Forelimb muscle (tissue), 1 donor: ENCODE measurements at regions not wholly inside any gene's neighbourhood (a gene's known extent, or its start where the extent isn't known, plus 50 kb on each side); places are given as distances from the start of the nearest gene placed in this dataset.

Experiments used
- DNase-seq: peaks from one replicate; pipeline ENCODE4 v3.0.0-alpha.2; 2013; ENCODE audit warnings: low read depth

DNA sequence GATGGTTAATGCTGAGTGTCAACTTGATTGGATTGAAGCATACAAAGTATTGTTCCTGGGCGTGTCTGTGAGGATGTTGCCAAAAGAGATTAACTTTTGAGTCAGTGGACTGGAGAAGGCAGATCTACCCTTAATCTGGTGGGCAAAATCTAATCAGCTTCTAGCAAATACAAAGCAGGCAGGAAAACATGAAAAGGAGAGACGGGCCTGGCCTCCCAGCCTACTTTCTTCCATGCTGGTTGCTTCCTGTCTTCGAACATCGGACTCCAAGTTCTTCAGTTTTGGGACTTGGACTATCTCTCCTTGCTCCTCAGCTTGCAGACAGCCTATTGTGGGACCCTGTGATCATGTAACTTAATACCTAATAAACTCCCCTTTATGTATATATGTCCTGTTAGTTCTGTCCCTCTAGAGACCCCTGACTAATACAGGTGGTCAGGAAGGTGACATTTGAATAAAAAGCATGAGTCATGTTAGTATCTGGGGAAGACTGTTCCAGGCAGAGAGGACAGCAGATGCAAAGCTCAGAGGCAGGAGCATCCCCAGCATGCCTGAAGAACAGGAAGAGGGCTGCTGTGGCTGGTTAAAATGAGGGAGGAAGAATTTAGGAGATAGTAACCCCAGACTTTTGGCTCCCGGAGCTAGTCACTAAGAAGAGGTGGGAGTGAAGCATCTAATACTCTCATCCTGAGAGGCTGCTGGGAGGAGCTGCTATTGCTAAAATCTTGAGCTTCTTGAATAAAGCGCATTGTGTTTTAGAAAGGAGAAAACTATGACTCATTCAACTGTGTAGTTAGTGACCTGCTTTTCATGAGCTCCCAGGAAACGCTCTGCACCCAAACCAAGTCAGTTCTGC is 207.4 kb upstream of the HES1 start:
- no peak for DNase-seq

DNA sequence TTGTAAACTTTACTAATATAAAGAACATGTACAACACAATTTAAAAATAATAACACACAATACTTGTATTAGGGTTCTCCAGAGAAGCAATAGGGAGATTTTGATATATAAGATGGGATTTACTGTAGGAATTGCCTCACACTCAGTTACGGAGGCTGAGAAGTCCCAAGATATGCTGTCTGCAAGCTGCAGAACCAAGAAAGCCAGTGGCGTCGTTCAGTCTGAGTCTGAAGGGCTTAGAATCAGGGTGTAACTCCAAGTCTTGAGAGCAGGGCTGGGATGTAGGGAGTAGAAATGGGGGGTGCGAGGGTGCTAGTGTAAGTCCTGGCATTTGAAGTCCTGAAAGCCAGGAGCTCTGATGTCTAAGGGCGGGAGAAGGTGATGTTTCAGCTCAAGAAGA is 206.6 kb upstream of the HES1 start:
- no peak for DNase-seq

DNA sequence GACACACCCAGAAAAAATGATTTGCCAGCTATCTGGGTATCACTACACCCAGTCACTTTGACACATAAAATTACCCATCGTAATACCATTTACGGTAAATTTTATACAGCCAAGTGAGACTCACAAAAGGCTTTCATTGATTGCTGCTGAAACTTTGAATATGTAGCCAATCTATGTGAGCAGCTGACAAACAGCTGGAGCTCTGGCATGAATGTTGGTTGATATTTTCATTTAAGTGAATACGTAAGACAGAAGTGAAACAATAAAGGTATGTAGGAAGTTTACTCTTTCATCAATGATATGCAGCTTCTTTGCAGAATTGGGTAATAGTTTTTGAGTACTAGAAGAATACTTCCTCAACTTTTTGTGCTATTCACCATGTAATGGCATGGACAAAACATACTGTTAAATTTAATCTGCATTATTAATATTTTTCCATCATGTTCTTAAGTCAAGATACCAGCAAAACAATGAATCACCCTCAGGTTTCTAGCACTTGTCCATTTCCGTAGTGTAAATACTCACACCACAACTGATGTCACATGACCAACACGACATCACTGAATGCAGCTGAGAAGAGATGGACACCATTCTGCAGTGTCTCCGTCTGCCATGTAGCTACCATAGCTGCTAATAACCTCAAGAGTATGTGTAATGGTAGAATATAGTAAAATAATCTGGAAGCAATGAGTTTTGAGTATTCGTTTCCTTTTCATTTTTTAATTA is 205.9 kb upstream of the HES1 start:
- no peak for DNase-seq

DNA sequence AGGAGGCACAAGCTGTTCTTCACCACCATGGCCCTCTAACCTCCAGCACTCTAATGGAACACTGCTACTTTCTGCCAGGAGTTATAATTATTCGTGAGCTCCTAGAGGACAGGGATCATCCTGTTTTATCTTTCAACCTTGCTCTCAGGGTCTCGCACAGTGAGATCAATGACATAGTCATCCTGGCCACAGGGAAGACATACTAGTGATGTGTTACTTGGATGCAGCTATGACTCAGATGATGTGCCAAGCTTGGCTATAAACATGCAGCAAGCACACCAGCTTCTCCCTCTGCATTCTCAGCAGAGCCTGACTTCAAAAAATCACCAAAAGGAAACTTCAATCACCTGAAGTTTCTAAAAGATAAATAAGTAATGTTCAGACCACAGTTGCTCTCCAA is 203.8 kb upstream of the HES1 start:
- no peak for DNase-seq

DNA sequence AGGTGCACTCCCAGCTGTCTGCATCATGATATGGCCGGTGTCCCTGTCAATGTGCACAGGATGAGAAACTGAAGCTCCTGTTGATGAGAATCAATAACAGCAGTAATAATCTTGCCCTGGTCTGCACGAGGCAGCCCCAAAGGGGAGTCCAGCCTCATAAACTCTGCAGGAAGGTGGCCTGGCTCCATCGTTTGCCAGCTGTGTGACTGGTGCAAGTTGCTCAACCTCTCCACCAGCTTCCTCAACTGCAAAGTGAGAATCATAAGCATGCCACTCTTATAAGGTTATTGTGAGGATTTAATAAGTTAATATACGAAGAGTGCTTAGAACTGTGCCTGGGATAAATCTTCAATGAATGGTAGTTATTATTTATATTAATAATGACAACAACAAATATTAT is 203.4 kb upstream of the HES1 start:
- no peak for DNase-seq

DNA sequence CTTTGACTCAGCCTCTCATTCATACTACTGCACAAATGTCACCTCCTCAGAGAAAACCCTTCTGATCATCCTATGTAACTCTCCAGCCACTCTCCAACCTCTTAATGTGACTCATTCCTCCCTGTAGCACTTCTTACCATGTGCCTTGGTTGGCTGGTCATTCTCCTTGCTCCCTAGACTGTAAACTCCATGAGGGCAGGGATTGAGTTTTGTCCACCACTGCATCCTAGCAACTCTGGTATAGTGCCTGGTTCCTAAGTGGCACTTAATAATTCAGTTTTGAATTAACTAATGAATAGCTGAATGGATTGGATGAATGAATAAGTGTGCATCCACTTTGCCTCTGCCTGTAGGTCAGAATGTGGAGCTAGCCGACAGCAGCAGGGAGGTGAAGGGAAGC is 202.5 kb upstream of the HES1 start:
- DNase-seq = no peak

DNA sequence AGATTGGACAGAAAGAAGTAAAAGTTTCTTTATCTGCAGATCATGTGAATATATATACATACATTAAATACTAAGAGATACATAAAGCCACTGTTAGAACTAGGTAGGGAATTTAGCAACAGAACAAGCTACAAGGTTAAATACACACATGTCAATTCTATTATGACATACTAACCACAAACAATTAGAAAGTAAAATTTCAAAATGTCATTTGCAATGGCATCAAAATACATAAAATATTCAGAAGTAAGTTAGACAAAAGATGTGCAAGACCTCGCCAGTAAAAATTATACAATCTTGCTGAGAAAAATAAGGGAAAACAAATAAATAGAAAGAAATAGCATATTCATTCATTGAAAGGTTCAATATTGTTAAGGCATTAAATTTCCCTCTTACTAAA is 200.0 kb upstream of the HES1 start:
- no peak for DNase-seq

DNA sequence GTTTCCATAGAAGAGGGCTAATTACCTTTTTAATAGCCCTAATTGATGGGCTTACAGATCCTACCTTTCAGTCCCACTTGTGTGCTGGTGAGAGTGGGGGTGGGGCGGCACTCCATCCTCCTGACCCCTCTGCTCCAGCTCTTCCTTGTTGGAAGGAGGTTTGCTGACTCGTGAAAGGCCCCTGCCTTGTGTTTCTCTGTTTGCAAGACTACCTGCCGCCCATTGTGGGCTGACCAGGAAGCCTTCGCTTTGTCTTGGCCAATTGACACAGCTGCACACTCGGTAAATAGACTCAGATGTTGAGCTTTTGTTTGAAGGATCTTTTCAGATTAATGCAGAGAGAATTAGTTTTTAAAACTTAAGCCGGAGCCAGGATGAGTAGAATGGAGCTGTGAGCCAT is 197.3 kb upstream of the HES1 start:
- no peak for DNase-seq

DNA sequence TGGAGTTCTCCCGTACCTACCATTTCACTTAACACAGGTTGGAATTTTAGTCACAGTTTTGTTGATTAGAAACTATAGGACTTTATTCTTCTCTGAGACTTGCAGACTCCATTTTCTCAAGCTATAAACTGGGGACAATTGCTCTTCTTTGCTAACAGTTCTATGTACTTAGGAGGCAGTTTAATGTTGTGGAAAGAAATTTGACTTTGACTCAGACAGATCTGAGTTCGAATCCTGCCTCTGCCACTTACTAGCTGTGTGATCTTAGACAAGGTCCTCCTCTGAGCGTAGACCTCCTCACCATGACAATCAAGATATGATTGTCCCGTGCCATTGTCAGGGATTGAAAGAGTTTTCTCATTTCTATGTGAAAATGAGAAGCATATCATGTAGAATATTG is 196.4 kb upstream of the HES1 start:
- no peak for DNase-seq

DNA sequence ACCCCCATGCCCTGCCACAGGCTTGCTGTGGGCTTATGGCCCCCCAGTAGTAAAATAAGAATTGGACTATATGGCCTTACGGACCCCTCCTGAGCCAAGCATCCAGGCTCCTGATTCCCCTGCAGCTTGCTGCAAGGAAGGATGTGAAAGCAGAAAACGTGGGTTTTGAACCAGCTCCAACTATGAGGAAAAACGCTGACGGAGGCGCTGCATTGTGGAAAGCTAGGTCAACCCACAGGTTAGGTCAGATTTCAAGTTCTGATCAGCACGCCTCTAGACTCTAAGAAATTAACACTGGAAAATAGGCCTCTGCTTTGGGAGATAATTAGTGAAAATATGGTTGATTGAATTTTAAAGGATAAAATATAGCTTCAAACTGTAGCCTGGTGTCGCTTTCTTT is 195.4 kb upstream of the HES1 start:
- no peak for DNase-seq

DNA sequence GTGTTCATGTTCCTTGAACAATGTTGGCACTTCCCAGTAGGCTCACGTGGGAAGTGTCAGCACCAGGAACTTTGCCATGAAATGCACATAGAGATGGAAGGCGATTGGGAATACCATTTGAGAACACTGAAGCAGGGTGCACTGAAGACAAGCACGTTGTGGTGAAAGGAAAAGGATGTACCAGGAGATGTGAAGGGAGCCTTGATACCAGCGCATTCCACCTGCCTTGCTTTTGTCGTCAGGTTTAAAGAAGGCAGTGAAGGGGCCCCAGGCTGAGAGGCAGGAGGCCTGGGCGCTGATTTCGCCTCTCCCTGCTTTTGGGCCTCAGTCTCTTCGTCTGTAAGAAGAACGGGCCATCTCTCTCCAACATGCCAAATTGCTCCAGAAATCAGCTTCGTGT is 194.5 kb upstream of the HES1 start:
- DNase-seq = no peak

DNA sequence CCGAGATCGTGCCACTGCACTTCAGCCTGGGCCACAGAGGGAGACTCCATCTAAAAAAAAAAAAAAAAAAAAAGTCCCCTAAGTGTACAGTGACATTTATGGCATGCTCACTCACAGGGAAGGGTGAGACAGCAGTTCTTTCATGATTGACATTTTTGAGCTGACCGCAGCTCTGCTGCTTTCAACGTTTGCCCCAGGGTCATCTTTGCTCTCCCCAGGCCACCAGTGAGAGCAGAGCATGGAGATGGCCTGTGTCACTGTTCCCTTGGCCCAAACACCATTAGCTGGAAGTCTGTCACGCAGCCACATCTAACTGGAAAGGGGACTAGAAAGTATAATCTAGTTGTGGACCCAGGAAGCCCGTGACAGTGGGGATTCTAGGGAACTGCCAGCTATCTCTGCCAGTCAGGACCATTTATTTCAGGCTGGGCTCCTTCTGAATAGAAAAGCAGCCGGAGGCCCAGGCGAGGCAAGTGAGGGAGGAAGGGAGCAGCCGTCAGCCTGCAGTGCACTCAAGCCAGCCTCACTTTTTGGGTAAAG is 193.4 kb upstream of the HES1 start:
- DNase-seq = no peak

DNA sequence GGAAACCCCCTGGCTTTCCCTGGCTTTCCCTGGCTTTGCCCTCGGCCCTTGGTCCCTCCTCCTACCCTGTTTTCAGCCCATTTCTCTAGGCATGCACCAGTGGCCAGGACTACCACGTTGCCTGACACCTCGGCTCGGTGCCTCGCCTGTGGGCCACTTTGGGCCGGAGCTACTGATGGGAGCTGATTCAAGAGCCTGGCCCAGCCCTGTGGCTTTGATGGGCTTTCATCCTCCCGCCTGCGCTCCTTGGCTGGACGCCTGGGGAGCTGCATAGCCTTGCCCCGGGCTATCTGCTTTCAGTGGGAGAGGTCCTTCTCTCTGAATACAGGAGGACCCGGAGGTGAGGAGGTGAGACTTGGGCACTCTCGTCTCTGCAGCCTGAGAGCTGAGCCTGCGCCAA is 192.7 kb upstream of the HES1 start:
- no peak for DNase-seq

DNA sequence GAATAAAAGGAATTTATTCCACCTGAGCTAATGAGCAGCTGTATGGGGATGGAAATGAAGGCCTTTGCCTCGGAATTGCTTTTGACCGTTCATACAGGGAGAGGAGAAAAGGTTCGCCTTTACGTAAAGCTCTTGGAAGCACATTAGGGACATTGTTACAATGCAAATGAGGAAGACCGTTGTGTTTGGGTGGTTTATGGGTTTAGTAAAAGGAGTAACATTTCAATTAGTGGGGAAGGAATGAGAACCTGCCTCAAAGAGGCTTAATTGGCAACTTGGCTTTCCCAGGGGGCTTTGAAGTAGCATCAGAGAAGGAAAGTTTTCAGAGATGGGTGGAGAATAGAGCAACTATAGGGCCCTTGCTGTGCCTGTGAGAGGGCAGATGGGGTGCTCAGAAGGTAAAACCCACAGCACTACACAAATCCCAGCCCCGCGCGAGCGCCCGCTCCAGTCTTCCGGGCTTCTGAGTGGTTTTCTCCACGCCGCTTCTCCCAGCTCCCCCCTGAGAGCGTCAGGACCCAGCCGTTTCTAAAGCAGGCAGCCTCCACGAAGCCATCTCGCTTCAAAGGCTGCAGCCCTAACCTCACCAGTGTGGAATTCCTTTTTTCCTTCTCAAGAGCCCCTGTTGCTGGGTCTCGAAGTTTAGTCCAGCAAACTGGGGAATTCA is 192.0 kb upstream of the HES1 start:
- DNase-seq = no peak

DNA sequence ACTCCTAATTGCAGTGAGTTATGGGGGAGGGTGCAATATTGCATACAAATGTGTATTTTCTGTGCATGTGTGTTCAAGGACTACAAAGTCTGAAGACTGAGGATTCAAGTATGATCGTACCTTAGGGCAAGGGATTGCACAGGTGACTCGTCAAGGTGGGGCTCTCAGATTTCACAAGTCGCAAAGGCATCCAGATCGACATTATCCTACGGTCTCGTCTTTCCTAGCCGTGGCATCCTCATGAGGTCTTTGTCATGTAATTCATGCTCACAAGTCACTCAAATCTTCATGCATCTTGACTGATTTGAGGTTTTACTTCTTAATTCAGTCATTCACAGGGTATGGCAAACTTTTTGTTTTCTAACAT is 191.4 kb upstream of the HES1 start:
- DNase-seq = no peak

DNA sequence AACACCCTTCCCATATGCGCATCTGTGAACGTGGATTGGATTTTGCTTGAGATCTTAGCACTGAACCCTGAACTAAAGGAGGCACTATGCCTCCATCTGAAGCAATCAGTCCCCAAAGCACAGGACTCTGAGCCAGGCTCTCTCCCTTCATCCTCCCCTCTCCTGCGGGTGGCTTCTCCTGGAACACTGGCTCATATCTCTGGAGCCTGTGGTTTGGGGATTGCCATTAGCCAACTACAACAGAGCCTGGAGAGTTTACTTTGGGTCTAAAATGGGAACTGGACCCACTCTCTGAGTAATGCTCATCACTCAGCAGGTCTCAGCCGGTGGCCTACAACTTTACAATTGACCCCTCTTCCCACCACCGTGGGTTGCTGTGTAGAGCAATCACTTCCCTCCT is 190.8 kb upstream of the HES1 start:
- no peak for DNase-seq

DNA sequence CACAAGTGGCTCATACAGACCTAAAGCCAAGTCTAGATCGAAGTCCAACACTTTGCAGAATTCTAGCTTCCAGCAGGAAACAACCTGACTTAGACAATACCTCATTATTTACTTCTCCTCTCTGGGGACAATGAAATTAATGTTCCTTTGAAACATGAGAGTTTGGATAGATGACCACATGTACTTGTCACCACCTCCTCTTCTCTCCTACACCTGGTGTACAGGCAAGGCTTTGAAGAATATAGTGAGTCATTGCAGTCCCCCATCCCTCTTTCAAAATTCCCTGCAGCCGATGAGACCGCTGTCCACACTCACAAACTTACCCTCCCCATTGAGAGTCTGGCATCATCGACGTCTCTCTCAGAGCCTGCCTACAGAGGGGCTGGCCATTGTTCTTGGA is 189.0 kb upstream of the HES1 start:
- DNase-seq = no peak

DNA sequence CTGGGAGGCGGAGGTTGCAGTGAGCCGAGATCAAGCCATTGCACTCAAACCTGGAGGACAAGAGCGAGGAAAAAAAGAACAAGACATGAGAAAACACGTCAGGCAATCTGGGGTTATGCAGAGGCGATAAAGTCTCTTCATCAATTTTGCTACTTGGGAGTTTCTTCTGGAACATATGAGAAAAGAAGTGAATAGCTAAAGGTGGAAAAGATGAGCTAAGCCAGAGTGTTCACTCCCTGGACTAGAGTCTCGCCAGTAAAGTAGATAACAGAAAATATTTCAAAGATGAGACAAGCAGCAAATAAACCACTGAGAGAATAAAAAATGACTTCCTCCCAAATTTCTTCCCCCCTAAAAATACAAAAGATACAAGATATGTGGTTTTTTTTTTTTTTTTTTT is 188.4 kb upstream of the HES1 start:
- no peak for DNase-seq

DNA sequence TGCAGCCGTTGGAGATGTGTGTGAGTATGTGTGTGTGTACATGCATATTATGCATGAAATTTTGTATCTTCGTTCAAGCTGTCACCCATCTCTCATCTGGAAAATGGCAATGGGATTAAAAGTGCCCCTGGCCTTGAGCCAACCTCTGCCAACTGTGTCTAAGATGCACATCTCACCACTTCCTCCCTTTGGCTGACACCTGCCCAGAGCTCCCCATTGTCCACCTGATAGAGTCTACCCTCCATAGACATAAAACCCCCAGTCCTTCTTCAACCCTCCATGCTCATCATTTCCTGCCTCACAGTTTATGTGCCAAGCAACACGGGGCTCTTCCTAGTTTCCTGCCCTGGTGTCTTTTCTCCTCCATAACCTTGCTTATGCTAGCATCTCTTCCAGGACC is 187.5 kb upstream of the HES1 start:
- DNase-seq = no peak

DNA sequence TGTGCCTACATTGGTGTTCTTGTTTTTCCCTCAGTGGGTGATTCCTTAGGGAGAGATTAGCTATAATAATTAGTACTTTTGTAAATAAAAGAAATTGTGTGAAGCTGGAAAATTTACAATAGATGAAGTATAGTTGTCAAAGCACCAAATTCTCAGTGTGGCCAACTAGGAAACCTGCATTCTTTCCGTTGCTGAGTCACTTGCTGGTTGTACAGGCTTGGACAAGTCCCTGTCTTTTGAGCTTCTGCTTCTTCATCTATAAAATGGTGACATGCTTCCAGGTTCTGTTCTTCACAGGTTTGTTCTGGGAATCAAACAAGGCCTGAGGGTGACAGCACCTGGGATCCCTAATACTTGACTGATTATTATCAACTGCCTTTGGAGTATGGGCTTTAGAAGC is 184.1 kb upstream of the HES1 start:
- no peak for DNase-seq

DNA sequence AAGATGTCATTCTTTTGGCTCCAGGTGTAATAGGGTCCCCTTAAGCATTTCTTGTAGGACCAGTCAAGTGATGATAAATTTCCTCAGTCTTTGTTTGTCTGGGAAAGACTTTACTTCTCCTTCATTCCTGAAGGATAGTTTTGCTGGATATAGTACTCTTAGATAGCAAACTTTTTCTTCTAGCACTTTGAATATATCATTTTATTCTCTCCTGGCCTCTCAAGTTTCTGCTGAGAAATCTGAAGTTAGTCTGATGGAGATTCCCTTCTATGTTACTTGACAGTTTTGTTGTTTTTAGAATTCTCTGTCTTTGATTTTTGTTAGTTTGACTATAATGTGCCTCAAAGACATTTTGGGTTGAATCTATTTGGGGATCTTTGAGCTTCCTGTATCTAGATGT is 181.2 kb upstream of the HES1 start:
- no peak for DNase-seq

DNA sequence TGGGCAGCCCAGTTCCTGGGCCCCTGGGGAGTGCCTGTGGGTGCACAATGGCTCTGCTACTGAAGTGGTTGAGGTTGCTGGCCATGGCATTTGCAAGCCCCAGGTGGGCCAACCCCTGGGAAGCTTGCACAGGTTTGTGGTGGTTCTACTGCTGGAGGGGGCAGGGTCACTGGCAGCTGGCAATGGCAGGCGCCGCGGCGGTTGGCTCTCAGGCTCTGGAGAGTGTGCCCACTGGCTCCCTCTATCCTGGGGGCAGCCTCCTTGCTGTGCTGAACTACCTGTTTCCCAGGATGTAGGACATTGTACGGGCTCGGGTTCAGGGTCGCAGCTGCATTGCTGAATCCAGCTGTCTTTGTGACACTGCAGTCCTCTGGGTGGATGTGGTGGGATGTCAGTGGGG is 180.2 kb upstream of the HES1 start:
- no peak for DNase-seq

DNA sequence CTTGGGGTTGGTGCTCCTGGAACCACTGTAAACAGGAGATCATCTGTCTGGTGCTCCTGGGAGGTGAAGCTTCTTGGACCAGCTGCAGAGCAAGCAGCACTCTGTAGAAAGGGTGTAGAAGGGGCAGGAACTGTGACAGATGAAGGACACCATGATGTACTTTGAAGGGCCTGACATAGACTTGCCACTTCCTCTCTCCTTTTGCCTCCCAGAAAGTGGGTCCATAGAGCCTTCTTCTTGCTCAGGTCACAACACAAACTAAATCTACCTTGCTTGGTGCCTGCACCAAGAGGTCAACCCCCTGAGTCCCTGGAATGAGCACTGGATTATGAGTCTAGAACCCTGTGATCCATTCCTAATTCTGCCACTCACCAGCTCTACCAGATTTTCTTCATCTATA is 176.1 kb upstream of the HES1 start:
- DNase-seq = no peak
